ENCODE measurements at regions not wholly inside any gene's neighbourhood (a gene's known extent, or its start where the extent isn't known, plus 50 kb on each side); places are given as distances from the start of the nearest gene placed in this dataset.

DNA sequence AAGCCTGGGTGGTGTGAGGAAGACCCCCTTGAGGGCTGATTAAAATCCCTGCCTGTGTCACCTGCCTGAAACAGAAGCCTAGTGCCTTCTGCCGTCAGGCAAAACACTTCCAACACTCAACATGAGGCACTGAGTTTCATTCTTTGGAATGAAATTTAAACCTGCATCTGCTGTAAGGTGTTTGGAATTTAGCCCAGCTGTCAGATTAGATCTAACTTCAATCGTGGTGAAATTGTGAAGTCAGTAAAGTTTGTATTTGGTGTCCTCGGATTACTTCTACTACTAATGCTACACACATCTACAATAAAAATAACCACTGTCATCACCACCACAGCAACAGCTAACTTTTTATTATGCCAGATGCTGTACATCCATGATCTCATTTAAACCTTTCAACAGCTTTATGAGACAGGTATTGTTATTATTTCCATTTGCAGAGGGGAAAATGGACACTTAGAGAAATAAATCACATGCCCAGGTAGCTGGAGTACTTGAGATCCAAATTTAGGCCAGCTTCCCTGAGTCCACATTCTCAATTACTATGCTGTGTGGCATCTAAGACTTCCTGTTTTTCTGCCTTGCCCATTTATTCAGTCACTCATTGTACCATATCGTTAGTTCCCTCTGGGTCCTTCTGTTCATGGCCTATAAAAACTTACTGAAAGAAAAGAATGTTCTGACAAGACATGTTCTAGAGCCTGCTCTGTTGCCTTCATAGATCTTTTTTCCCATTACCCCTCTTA lies 98.2 kb upstream of the GCFC2 start:
- no peak overlapping the region for H3K23ac ChIP-seq (ENCODE audit: low read depth, low read length, poor library complexity)
- no CpG with 5 or more reads among the region's 4 CpGs for whole genome bisulfite sequencing, 2 donors (ENCODE audit: extremely low coverage in 2 of 2, insufficient read length in 2 of 2, insufficient replicate concordance in 1 of 2)
- no peak overlapping the region for H3K27ac ChIP-seq (replicated peaks; ENCODE audit: low read length)
- no peak overlapping the region for H3K4ac ChIP-seq (ENCODE audit: low read length)
- no peak overlapping the region for H2BK12ac ChIP-seq (ENCODE audit: low read length)
- no peaks in the 10 kb centered on the region for H3K27me3 ChIP-seq (ENCODE audit: control insufficient read depth in 3 of 3, insufficient read depth in 3 of 3, low read depth in 1 of 3, low read length in 3 of 3)
- H3K4me2 ChIP-seq (ENCODE audit: insufficient read depth, low read length, poor library complexity, severe bottlenecking), result no peak overlapping the region
- H4K8ac ChIP-seq (ENCODE audit: low read depth, low read length), result no peak overlapping the region
- no peaks in the 10 kb centered on the region for H3K4me1 ChIP-seq (ENCODE audit: control insufficient read depth in 2 of 2, insufficient read depth in 1 of 2, low read depth in 1 of 2, low read length in 2 of 2)
- H2BK120ac ChIP-seq (ENCODE audit: low read depth, low read length), result no peak overlapping the region
- H4K91ac ChIP-seq (ENCODE audit: low read depth, low read length, poor library complexity), result no peak overlapping the region
- H3K9ac ChIP-seq (ENCODE audit: low read depth, low read length, poor library complexity), result no peak overlapping the region
- no peak overlapping the region for H2BK5ac ChIP-seq (ENCODE audit: low read length)
- no peak for DNase-seq (ENCODE audit: low spot score)
- no peaks in the 10 kb centered on the region for H3K9me3 ChIP-seq (replicated peaks in 1 of 2; ENCODE audit: control insufficient read depth in 2 of 2, insufficient read depth in 1 of 2, low read depth in 1 of 2, low read length in 2 of 2)
- no peak overlapping the region for H3K14ac ChIP-seq (ENCODE audit: low read length)
- no peaks in the 10 kb centered on the region for H3K36me3 ChIP-seq (replicated peaks in 1 of 2; ENCODE audit: control insufficient read depth in 2 of 2, insufficient read depth in 2 of 2, low read length in 2 of 2)
- H2BK15ac ChIP-seq (ENCODE audit: low read length), result no peak overlapping the region
- H3K4me3 ChIP-seq (ENCODE audit: low read length in 2 of 2), result no peak overlapping the region
- no peaks in the 10 kb centered on the region for H3K79me1 ChIP-seq (ENCODE audit: low read depth, low read length)
- no peak overlapping the region for H3K18ac ChIP-seq (ENCODE audit: low read length)
- no peak overlapping the region for H2AFZ ChIP-seq (ENCODE audit: low read length)
- no peak overlapping the region for H2AK5ac ChIP-seq (ENCODE audit: low read depth, low read length)

DNA sequence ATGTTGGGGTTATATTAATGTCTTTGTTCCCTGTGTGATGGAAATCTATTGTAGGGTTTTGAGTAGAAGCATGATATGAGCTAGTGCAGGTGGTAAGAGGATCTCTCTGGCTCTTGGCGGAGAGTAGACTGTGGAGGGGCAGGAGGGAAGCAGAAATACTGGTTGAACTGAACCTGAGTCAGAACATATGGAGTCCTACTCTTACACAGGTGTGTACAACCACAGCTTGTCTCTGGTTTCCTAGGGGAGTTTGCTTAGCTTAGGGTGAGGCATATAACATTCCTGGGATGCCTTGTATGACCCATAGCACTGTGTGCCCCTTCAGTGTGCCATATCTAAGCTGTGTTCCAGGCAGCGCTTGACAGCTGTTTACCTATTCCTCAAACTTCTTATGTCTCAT lies 97.3 kb upstream of the GCFC2 start:
- Histone ChIP-seq H3K14ac (ENCODE audit: low read length) (no peak overlapping the region), H4K91ac (ENCODE audit: low read depth, low read length, poor library complexity) (no peak overlapping the region), H3K79me1 (ENCODE audit: low read depth, low read length) (no peaks in the 10 kb centered on the region), H3K9me3 (replicated peaks in 1 of 2; ENCODE audit: control insufficient read depth in 2 of 2, insufficient read depth in 1 of 2, low read depth in 1 of 2, low read length in 2 of 2) (no peaks in the 10 kb centered on the region), H3K4me3 (ENCODE audit: low read length in 2 of 2) (no peak overlapping the region), H3K23ac (ENCODE audit: low read depth, low read length, poor library complexity) (no peak overlapping the region), H2BK5ac (ENCODE audit: low read length) (no peak overlapping the region), H4K8ac (ENCODE audit: low read depth, low read length) (no peak overlapping the region), H3K9ac (ENCODE audit: low read depth, low read length, poor library complexity) (no peak overlapping the region), H3K4me1 (ENCODE audit: control insufficient read depth in 2 of 2, insufficient read depth in 1 of 2, low read depth in 1 of 2, low read length in 2 of 2) (no peaks in the 10 kb centered on the region), H3K36me3 (replicated peaks in 1 of 2; ENCODE audit: control insufficient read depth in 2 of 2, insufficient read depth in 2 of 2, low read length in 2 of 2) (no peaks in the 10 kb centered on the region), H3K27me3 (ENCODE audit: control insufficient read depth in 3 of 3, insufficient read depth in 3 of 3, low read depth in 1 of 3, low read length in 3 of 3) (no peaks in the 10 kb centered on the region), H3K27ac (replicated peaks; ENCODE audit: low read length) (no peak overlapping the region), H2AFZ (ENCODE audit: low read length) (no peak overlapping the region), H3K4me2 (ENCODE audit: insufficient read depth, low read length, poor library complexity, severe bottlenecking) (no peak overlapping the region), H2BK12ac (ENCODE audit: low read length) (no peak overlapping the region), H2BK15ac (ENCODE audit: low read length) (no peak overlapping the region), H3K18ac (ENCODE audit: low read length) (no peak overlapping the region), H2AK5ac (ENCODE audit: low read depth, low read length) (no peak overlapping the region), H3K4ac (ENCODE audit: low read length) (no peak overlapping the region), H2BK120ac (ENCODE audit: low read depth, low read length) (no peak overlapping the region)
- no CpG with 5 or more reads among the region's 2 CpGs for WGBS, 2 donors (ENCODE audit: extremely low coverage in 2 of 2, insufficient read length in 2 of 2, insufficient replicate concordance in 1 of 2)
- no peak for DNase-seq (ENCODE audit: low spot score)

DNA sequence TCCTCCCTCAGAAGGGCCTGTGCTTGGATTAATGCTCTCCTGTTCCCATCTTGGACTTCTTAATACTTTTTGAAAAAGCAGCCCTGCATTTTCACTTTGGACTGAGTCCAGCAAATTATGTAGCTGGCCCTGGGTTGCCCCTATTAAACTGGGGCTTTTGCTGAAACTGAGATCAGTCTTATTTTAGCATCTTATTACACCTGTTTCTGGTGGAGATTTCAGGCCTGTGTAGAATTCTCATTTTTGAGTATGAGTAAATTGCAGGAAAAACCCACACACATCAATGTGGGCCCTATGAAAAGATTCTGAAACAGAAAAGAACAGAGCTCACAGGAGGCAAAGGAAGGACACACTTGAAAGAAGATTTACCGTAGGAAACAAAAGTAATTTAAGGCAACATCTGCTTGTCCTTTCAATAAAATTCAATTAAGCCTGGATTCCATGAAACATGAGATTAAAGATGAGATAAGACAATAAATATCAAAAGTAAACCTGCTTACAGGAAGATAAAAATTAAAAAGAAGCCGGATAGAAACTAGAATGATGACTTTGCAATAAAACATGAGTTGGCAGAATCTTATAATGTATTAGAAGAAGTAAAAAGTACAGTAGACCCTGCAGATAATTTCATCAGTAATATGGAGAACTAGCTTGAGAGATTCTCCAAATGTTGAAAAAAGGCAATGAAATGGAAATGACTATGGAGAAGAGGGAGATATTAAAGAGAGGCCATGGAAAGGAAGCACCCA lies 90.7 kb upstream of the GCFC2 start:
- Histone ChIP-seq H3K14ac (ENCODE audit: low read length) (no peak overlapping the region), H3K27me3 (ENCODE audit: control insufficient read depth in 3 of 3, insufficient read depth in 3 of 3, low read depth in 1 of 3, low read length in 3 of 3) (no peaks in the 10 kb centered on the region), H3K27ac (replicated peaks; ENCODE audit: low read length) (no peak overlapping the region), H3K4ac (ENCODE audit: low read length) (no peak overlapping the region), H2BK120ac (ENCODE audit: low read depth, low read length) (no peak overlapping the region), H2BK5ac (ENCODE audit: low read length) (no peak overlapping the region), H3K23ac (ENCODE audit: low read depth, low read length, poor library complexity) (no peak overlapping the region), H3K9ac (ENCODE audit: low read depth, low read length, poor library complexity) (no peak overlapping the region), H4K8ac (ENCODE audit: low read depth, low read length) (no peak overlapping the region), H2BK15ac (ENCODE audit: low read length) (no peak overlapping the region), H4K91ac (ENCODE audit: low read depth, low read length, poor library complexity) (no peak overlapping the region), H2AFZ (ENCODE audit: low read length) (no peak overlapping the region), H2AK5ac (ENCODE audit: low read depth, low read length) (no peak overlapping the region), H3K4me2 (ENCODE audit: insufficient read depth, low read length, poor library complexity, severe bottlenecking) (no peak overlapping the region), H3K18ac (ENCODE audit: low read length) (no peak overlapping the region), H3K36me3 (replicated peaks in 1 of 2; ENCODE audit: control insufficient read depth in 2 of 2, insufficient read depth in 2 of 2, low read length in 2 of 2) (no peaks in the 10 kb centered on the region), H2BK12ac (ENCODE audit: low read length) (no peak overlapping the region), H3K79me1 (ENCODE audit: low read depth, low read length) (no peaks in the 10 kb centered on the region), H3K4me3 (ENCODE audit: low read length in 2 of 2) (no peak overlapping the region), H3K9me3 (replicated peaks in 1 of 2; ENCODE audit: control insufficient read depth in 2 of 2, insufficient read depth in 1 of 2, low read depth in 1 of 2, low read length in 2 of 2) (no peaks in the 10 kb centered on the region), H3K4me1 (ENCODE audit: control insufficient read depth in 2 of 2, insufficient read depth in 1 of 2, low read depth in 1 of 2, low read length in 2 of 2) (peaks cover 0 to 3% of the 10 kb centered on the region in 2 donors)
- no peak for DNase-seq (ENCODE audit: low spot score)
- WGBS, 2 donors (ENCODE audit: extremely low coverage in 2 of 2, insufficient read length in 2 of 2, insufficient replicate concordance in 1 of 2), result no CpG with 5 or more reads among the region's 2 CpGs

DNA sequence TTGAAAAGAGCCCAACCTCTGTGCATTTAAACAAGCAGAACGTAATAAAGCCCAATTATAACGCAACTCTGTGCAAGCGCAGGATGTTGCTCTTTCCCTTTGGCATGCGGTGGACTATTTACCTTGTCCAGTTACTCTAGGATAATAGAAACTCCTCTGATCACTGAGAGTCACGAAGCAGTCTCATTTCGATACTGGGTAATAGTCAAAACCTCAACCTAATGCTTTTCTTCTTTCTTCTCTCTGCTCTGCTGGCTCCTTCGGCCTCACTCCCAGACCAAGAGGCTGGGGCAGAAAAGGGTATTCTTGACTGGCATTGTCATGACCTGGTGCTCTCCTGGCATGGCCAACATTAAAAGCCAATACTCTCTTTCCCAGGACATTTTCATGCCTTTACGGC lies 89.7 kb upstream of the GCFC2 start:
- no peak overlapping the region for H2BK12ac ChIP-seq (ENCODE audit: low read length)
- H3K18ac ChIP-seq (ENCODE audit: low read length), result no peak overlapping the region
- H3K27ac ChIP-seq (replicated peaks; ENCODE audit: low read length), result no peak overlapping the region
- H3K4me3 ChIP-seq (ENCODE audit: low read length in 2 of 2), result no peak overlapping the region
- no peaks in the 10 kb centered on the region for H3K79me1 ChIP-seq (ENCODE audit: low read depth, low read length)
- H4K91ac ChIP-seq (ENCODE audit: low read depth, low read length, poor library complexity), result no peak overlapping the region
- no peak overlapping the region for H3K4ac ChIP-seq (ENCODE audit: low read length)
- H2AFZ ChIP-seq (ENCODE audit: low read length), result no peak overlapping the region
- H3K9me3 ChIP-seq (replicated peaks in 1 of 2; ENCODE audit: control insufficient read depth in 2 of 2, insufficient read depth in 1 of 2, low read depth in 1 of 2, low read length in 2 of 2), result no peaks in the 10 kb centered on the region
- no peak overlapping the region for H3K14ac ChIP-seq (ENCODE audit: low read length)
- H2BK15ac ChIP-seq (ENCODE audit: low read length), result no peak overlapping the region
- WGBS, 2 donors (ENCODE audit: extremely low coverage in 2 of 2, insufficient read length in 2 of 2, insufficient replicate concordance in 1 of 2), result no CpG with 5 or more reads among the region's 8 CpGs
- no peak overlapping the region for H2AK5ac ChIP-seq (ENCODE audit: low read depth, low read length)
- peaks cover 0 to 3% of the 10 kb centered on the region in 2 donors for H3K4me1 ChIP-seq (ENCODE audit: control insufficient read depth in 2 of 2, insufficient read depth in 1 of 2, low read depth in 1 of 2, low read length in 2 of 2)
- H3K4me2 ChIP-seq (ENCODE audit: insufficient read depth, low read length, poor library complexity, severe bottlenecking), result no peak overlapping the region
- H2BK120ac ChIP-seq (ENCODE audit: low read depth, low read length), result no peak overlapping the region
- H3K9ac ChIP-seq (ENCODE audit: low read depth, low read length, poor library complexity), result no peak overlapping the region
- H3K36me3 ChIP-seq (replicated peaks in 1 of 2; ENCODE audit: control insufficient read depth in 2 of 2, insufficient read depth in 2 of 2, low read length in 2 of 2), result no peaks in the 10 kb centered on the region
- H3K27me3 ChIP-seq (ENCODE audit: control insufficient read depth in 3 of 3, insufficient read depth in 3 of 3, low read depth in 1 of 3, low read length in 3 of 3), result no peaks in the 10 kb centered on the region
- H3K23ac ChIP-seq (ENCODE audit: low read depth, low read length, poor library complexity), result no peak overlapping the region
- DNase-seq (ENCODE audit: low spot score), result no peak
- H4K8ac ChIP-seq (ENCODE audit: low read depth, low read length), result no peak overlapping the region
- H2BK5ac ChIP-seq (ENCODE audit: low read length), result no peak overlapping the region

Measured in neuronal stem cell (in vitro differentiated cells).